Fibroblast of lung (primary cell): ENCODE measurements at regions not wholly inside any gene's neighbourhood (a gene's known extent, or its start where the extent isn't known, plus 50 kb on each side); places are given as distances from the start of the nearest gene placed in this dataset.
A peak's percentile ranks its signal among the peaks of the same experiment; 100 is the strongest.

Experiments used
- DNase-seq, 2 donors: peaks; one replicate each; pipeline versions ENCODE4 v3.0.0 to v3.0.0-alpha.2; 2010; ENCODE audit warnings: low read depth in 2 of 2
- H2AFZ ChIP-seq: 2 replicates; pipeline ENCODE4 v1.5.1; 2012; ENCODE audit warnings: low read length, control low read depth, inconsistent platforms
- H3K27ac ChIP-seq: 2 replicates; pipeline ENCODE4 v1.5.1; 2011; ENCODE audit warnings: low read length, control low read depth; ENCODE audit not compliant: insufficient read depth
- H3K27me3 ChIP-seq: 2 replicates; pipeline ENCODE4 v1.5.1; 2011; ENCODE audit warnings: mild to moderate bottlenecking, low read length; ENCODE audit not compliant: control insufficient read depth, insufficient read depth
- H3K36me3 ChIP-seq: 2 replicates; pipeline ENCODE4 v1.5.1; 2011; ENCODE audit warnings: low read length; ENCODE audit not compliant: control insufficient read depth, insufficient read depth
- H3K4me1 ChIP-seq: 2 replicates; pipeline ENCODE4 v1.5.1; 2011; ENCODE audit warnings: low read length; ENCODE audit not compliant: control insufficient read depth, insufficient read depth; ENCODE audit errors: extremely low read depth
- H3K4me2 ChIP-seq: 2 replicates; pipeline ENCODE4 v1.5.1; 2011; ENCODE audit warnings: low read length, control low read depth; ENCODE audit not compliant: insufficient read depth; ENCODE audit errors: extremely low read depth
- H3K4me3 ChIP-seq, 4 experiments: fragments of 200-600 bp in 1 of 4; sonication (generic) in 1 of 4; replicated peaks in 1 of 4; 2 replicates each; pipeline ENCODE4 v1.5.1; 2011 to 2016; ENCODE audit warnings: low read length in 4 of 4, low read depth in 3 of 4, mild to moderate bottlenecking in 3 of 4, control low read depth in 2 of 4, inconsistent platforms in 1 of 4, mixed read lengths in 1 of 4; ENCODE audit not compliant: insufficient read depth in 1 of 4; ENCODE audit errors: control extremely low read depth in 1 of 4
- H3K79me2 ChIP-seq: 2 replicates; pipeline ENCODE4 v1.5.1; 2012; ENCODE audit warnings: mild to moderate bottlenecking, low read length, inconsistent platforms; ENCODE audit not compliant: control insufficient read depth, insufficient read depth
- H3K9ac ChIP-seq: 2 replicates; pipeline ENCODE4 v1.5.1; 2011; ENCODE audit warnings: mild to moderate bottlenecking, low read length, control low read depth; ENCODE audit not compliant: insufficient read depth
- H3K9me3 ChIP-seq: 2 replicates; pipeline ENCODE4 v1.5.1; 2012; ENCODE audit warnings: low read depth, low read length; ENCODE audit not compliant: control insufficient read depth, insufficient read depth
- H4K20me1 ChIP-seq: 2 replicates; pipeline ENCODE4 v1.5.1; 2011; ENCODE audit warnings: low read length; ENCODE audit not compliant: control insufficient read depth, insufficient read depth; ENCODE audit errors: extremely low read depth
- EZH2 ChIP-seq: IDR thresholded peaks from 2 replicates; pipeline ENCODE4 v1.5.1; 2012; ENCODE audit warnings: low read length, control low read depth, mild to moderate bottlenecking; ENCODE audit errors: missing control alignments
- TF ChIP-seq, protein P1 (sequence below), 2 donors: IDR thresholded peaks in 1 of 2; conservative IDR thresholded peaks in 1 of 2; 1 replicate in 1 of 2; 2 replicates in 1 of 2; pipeline ENCODE4 v1.5.1; 2011 to 2012; ENCODE audit warnings: low read length in 2 of 2, control low read depth in 1 of 2, inconsistent platforms in 1 of 2, low read depth in 1 of 2, mild to moderate bottlenecking in 1 of 2

GRCh38 chr2:207423886-207424285 lies 105.9 kb upstream of the CREB1 start:
- Histone ChIP-seq H3K9me3 (no peaks in the 10 kb centered on the region), H3K79me2 (no peaks in the 10 kb centered on the region), H3K4me3 (no peak overlapping the region), H3K27me3 (no peaks in the 10 kb centered on the region), H3K36me3 (no peaks in the 10 kb centered on the region), H4K20me1 (no peaks in the 10 kb centered on the region), H3K9ac (no peak overlapping the region), H3K4me2 (no peak overlapping the region), H3K4me1 (no peaks in the 10 kb centered on the region), H3K27ac (no peak overlapping the region), H2AFZ (no peak overlapping the region)
- TF ChIP-seq, protein P1, sequence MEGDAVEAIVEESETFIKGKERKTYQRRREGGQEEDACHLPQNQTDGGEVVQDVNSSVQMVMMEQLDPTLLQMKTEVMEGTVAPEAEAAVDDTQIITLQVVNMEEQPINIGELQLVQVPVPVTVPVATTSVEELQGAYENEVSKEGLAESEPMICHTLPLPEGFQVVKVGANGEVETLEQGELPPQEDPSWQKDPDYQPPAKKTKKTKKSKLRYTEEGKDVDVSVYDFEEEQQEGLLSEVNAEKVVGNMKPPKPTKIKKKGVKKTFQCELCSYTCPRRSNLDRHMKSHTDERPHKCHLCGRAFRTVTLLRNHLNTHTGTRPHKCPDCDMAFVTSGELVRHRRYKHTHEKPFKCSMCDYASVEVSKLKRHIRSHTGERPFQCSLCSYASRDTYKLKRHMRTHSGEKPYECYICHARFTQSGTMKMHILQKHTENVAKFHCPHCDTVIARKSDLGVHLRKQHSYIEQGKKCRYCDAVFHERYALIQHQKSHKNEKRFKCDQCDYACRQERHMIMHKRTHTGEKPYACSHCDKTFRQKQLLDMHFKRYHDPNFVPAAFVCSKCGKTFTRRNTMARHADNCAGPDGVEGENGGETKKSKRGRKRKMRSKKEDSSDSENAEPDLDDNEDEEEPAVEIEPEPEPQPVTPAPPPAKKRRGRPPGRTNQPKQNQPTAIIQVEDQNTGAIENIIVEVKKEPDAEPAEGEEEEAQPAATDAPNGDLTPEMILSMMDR (conservative IDR thresholded peaks at IDR 0.05 in 1 of 2, IDR thresholded peaks at IDR 0.05 in 1 of 2; ENCODE audit: low read depth in 1 of 2, low read length in 2 of 2) = no peak
- no peak for TF ChIP-seq EZH2
- peak; percentile 87 to 100 for DNase-seq

- DNase-seq = no peak
Measured at GRCh38 chr2:207427986-207428385, 101.8 kb upstream of the CREB1 start.

DNA sequence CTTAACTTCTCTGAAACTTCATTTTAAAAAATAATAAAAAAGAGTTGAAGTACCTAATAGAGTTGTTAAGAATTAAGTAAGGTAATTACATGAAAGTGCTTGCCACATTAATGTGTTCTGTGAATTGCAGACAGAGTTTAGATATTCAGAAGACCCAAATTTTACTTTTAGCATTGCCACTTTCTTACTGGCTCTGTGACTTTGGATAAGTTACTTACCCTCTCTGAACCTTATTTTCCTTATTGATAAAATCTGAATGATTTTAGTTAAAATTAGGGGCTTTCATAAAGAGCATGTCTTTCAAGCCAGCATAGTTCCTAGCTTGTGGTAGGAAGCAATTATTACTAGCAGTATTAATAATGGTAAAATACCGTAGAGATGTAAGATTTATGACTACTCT lies 101.2 kb upstream of the CREB1 start:
- H3K4me3 ChIP-seq = no peak overlapping the region

More at GRCh38 chr2:207427986-207428385, 101.8 kb upstream of the CREB1 start:
- no peaks in the 10 kb centered on the region for H3K4me1 ChIP-seq
- no peak overlapping the region for H3K4me2 ChIP-seq
- H3K79me2 ChIP-seq = no peaks in the 10 kb centered on the region
- H2AFZ ChIP-seq = no peak overlapping the region
- TF ChIP-seq EZH2 = no peak
- TF ChIP-seq, protein P1 (conservative IDR thresholded peaks at IDR 0.05 in 1 of 2, IDR thresholded peaks at IDR 0.05 in 1 of 2; ENCODE audit: low read depth in 1 of 2, low read length in 2 of 2) = no peak
- H3K9me3 ChIP-seq = no peaks in the 10 kb centered on the region
- no peaks in the 10 kb centered on the region for H4K20me1 ChIP-seq
- H3K27me3 ChIP-seq = no peaks in the 10 kb centered on the region
- no peaks in the 10 kb centered on the region for H3K36me3 ChIP-seq
- no peak overlapping the region for H3K4me3 ChIP-seq
- H3K27ac ChIP-seq = no peak overlapping the region
- no peak overlapping the region for H3K9ac ChIP-seq

More for the DNA sequence above, 101.2 kb upstream of the CREB1 start:
- Histone ChIP-seq H3K79me2 (no peaks in the 10 kb centered on the region), H3K27ac (no peak overlapping the region), H3K9me3 (no peaks in the 10 kb centered on the region), H4K20me1 (no peaks in the 10 kb centered on the region), H2AFZ (no peak overlapping the region), H3K4me1 (no peaks in the 10 kb centered on the region), H3K9ac (no peak overlapping the region), H3K36me3 (no peaks in the 10 kb centered on the region), H3K4me2 (no peak overlapping the region), H3K27me3 (no peaks in the 10 kb centered on the region)
- DNase-seq = no peak
- no peak for TF ChIP-seq EZH2
- TF ChIP-seq, protein P1 (conservative IDR thresholded peaks at IDR 0.05 in 1 of 2, IDR thresholded peaks at IDR 0.05 in 1 of 2; ENCODE audit: low read depth in 1 of 2, low read length in 2 of 2) = no peak
